C4-2B (cell line): ENCODE measurements at regions not wholly inside any gene's neighbourhood (a gene's known extent, or its start where the extent isn't known, plus 50 kb on each side); places are given as distances from the start of the nearest gene placed in this dataset.

Experiments
- H3K27ac ChIP-seq: fragments of 450-650 bp; 2 replicates; pipeline ENCODE4 v1.5.1; 2017
- CTCF ChIP-seq: fragments of 450-650 bp; conservative IDR thresholded peaks from 2 replicates; pipeline ENCODE4 v1.5.1; 2017; ENCODE audit warnings: mild to moderate bottlenecking
- ZFX ChIP-seq: fragments of 450-650 bp; IDR thresholded peaks from 2 replicates; pipeline ENCODE4 v1.6.1; 2017

GRCh38 chr11:27244900-27245299 lies 118.1 kb downstream of the CCDC34 start:
- TF ChIP-seq ZFX: no peak
- TF ChIP-seq CTCF: no peak
- no peak overlapping the region for H3K27ac ChIP-seq

GRCh38 chr11:27242591-27242990 lies 120.4 kb downstream of the CCDC34 start:
- H3K27ac ChIP-seq: no peak overlapping the region
- TF ChIP-seq ZFX: no peak
- no peak for TF ChIP-seq CTCF

GRCh38 chr11:27241311-27242122 lies 121.5 kb downstream of the CCDC34 start:
- no peak for TF ChIP-seq CTCF
- TF ChIP-seq ZFX: no peak
- H3K27ac ChIP-seq: no peak overlapping the region

GRCh38 chr11:27239305-27239942 lies 123.6 kb downstream of the CCDC34 start:
- H3K27ac ChIP-seq: no peak overlapping the region

GRCh38 chr11:27238811-27239210 lies 124.2 kb downstream of the CCDC34 start:
- no peak overlapping the region for H3K27ac ChIP-seq
- TF ChIP-seq CTCF: no peak
- no peak for TF ChIP-seq ZFX

More at GRCh38 chr11:27239305-27239942, 123.6 kb downstream of the CCDC34 start:
- TF ChIP-seq CTCF (no peak), ZFX (no peak)

- no peak for TF ChIP-seq CTCF
- H3K27ac ChIP-seq: no peak overlapping the region
Observed at GRCh38 chr11:27237643-27238042, 125.4 kb downstream of the CCDC34 start.

GRCh38 chr11:27234961-27235360 lies 128.1 kb downstream of the CCDC34 start:
- TF ChIP-seq ZFX (no peak), CTCF (no peak)
- no peak overlapping the region for H3K27ac ChIP-seq
